Skin epidermis (tissue), 12 donors: ENCODE measurements at regions not wholly inside any gene's neighbourhood (a gene's known extent, or its start where the extent isn't known, plus 50 kb on each side); places are given as distances from the start of the nearest gene placed in this dataset.

Experiments
- H3K27ac ChIP-seq, 21 experiments: fragments of 200-600 bp; sonication (generic) in 11 of 21; one replicate each; pipeline ENCODE4 v1.5.0; 2020; ENCODE audit warnings: mild to moderate bottlenecking in 3 of 21, inconsistent platforms in 2 of 21, moderate library complexity in 2 of 21
- H3K4me3 ChIP-seq, 7 experiments: fragments of 200-600 bp; sonication (generic) in 2 of 7; one replicate each; pipeline ENCODE4 v1.5.0; 2020; ENCODE audit warnings: inconsistent platforms in 2 of 7, mild to moderate bottlenecking in 2 of 7, moderate library complexity in 1 of 7

- H3K27ac ChIP-seq, result no peak overlapping the region
- no peak overlapping the region for H3K4me3 ChIP-seq
Observed at GRCh38 chr2:60333264-60333663, 220.2 kb downstream of the BCL11A start.

GRCh38 chr2:60331115-60331809, 222.2 kb downstream of the BCL11A start:
- Histone ChIP-seq H3K27ac (no peak overlapping the region), H3K4me3 (no peak overlapping the region)

- no peak overlapping the region for H3K27ac ChIP-seq
- H3K4me3 ChIP-seq, result no peak overlapping the region
Observed at GRCh38 chr2:60329225-60329624, 224.2 kb downstream of the BCL11A start.

- Histone ChIP-seq H3K4me3 (no peak overlapping the region), H3K27ac (no peak overlapping the region)
Observed at GRCh38 chr2:60324536-60324935, 228.9 kb downstream of the BCL11A start.

GRCh38 chr2:60321816-60322215, 231.6 kb downstream of the BCL11A start:
- Histone ChIP-seq H3K4me3 (no peak overlapping the region), H3K27ac (no peak overlapping the region)

- H3K27ac ChIP-seq, result no peak overlapping the region
- no peak overlapping the region for H3K4me3 ChIP-seq
Observed at GRCh38 chr2:60320724-60321123, 232.7 kb downstream of the BCL11A start.

- H3K4me3 ChIP-seq, result no peak overlapping the region
Observed at GRCh38 chr2:60319031-60319547, 234.4 kb downstream of the BCL11A start.

GRCh38 chr2:60318544-60318943, 234.9 kb downstream of the BCL11A start:
- Histone ChIP-seq H3K4me3 (no peak overlapping the region), H3K27ac (peak overlapping the region in 1 of 21 experiments; percentile 13)

More at GRCh38 chr2:60319031-60319547, 234.4 kb downstream of the BCL11A start:
- no peak overlapping the region for H3K27ac ChIP-seq

- no peak overlapping the region for H3K4me3 ChIP-seq
Observed at GRCh38 chr2:60317844-60318243, 235.6 kb downstream of the BCL11A start.

GRCh38 chr2:60317034-60317386, 236.4 kb downstream of the BCL11A start:
- no peak overlapping the region for H3K27ac ChIP-seq
- no peak overlapping the region for H3K4me3 ChIP-seq

More at GRCh38 chr2:60317844-60318243, 235.6 kb downstream of the BCL11A start:
- H3K27ac ChIP-seq, result peak overlapping the region in 1 of 21 experiments; percentile 13

- peak overlapping the region in 1 of 21 experiments; percentile 2 for H3K27ac ChIP-seq
- no peak overlapping the region for H3K4me3 ChIP-seq
Observed at GRCh38 chr2:60316381-60317033, 236.9 kb downstream of the BCL11A start.

- no peak overlapping the region for H3K27ac ChIP-seq
- H3K4me3 ChIP-seq, result no peak overlapping the region
Observed at GRCh38 chr2:60313470-60314172, 239.8 kb downstream of the BCL11A start.

- H3K27ac ChIP-seq, result no peak overlapping the region
- H3K4me3 ChIP-seq, result no peak overlapping the region
Observed at GRCh38 chr2:60312618-60313017, 240.8 kb downstream of the BCL11A start.

- no peak overlapping the region for H3K4me3 ChIP-seq
- H3K27ac ChIP-seq, result no peak overlapping the region
Observed at GRCh38 chr2:60311524-60311923, 241.9 kb downstream of the BCL11A start.

GRCh38 chr2:60309941-60310660, 243.4 kb downstream of the BCL11A start:
- no peak overlapping the region for H3K4me3 ChIP-seq
- H3K27ac ChIP-seq, result no peak overlapping the region

- Histone ChIP-seq H3K27ac (no peak overlapping the region), H3K4me3 (no peak overlapping the region)
Observed at GRCh38 chr2:60309336-60309735, 244.1 kb downstream of the BCL11A start.

GRCh38 chr2:60306267-60306861, 247.1 kb downstream of the BCL11A start:
- Histone ChIP-seq H3K27ac (peak overlapping the region in 5 of 21 experiments; percentile 17 to 46 (median 37)), H3K4me3 (no peak overlapping the region)

- Histone ChIP-seq H3K27ac (no peak overlapping the region), H3K4me3 (no peak overlapping the region)
Observed at GRCh38 chr2:60303680-60304079, 249.8 kb downstream of the BCL11A start.

GRCh38 chr2:60302377-60303126, 250.9 kb downstream of the BCL11A start:
- no peak overlapping the region for H3K27ac ChIP-seq
- H3K4me3 ChIP-seq, result no peak overlapping the region
